Coronary artery (tissue), 2 donors: ENCODE measurements at regions not wholly inside any gene's neighbourhood (a gene's known extent, or its start where the extent isn't known, plus 50 kb on each side); places are given as distances from the start of the nearest gene placed in this dataset.

Source experiments
- DNase-seq: peaks from one replicate; pipeline ENCODE4 v3.0.0-alpha.2; 2017; ENCODE audit warnings: low spot score
- H3K27ac ChIP-seq, 2 donors: fragments of 200-600 bp; sonication (generic); one replicate each; pipeline ENCODE4 v1.5.1; 2016 to 2019
- H3K4me3 ChIP-seq: fragments of 200-600 bp; sonication (generic); 2 replicates; pipeline ENCODE4 v1.5.1; 2016; ENCODE audit warnings: mild to moderate bottlenecking, moderate library complexity
- TF ChIP-seq, protein P1 (sequence below): fragments of 200-600 bp; sonication (generic); IDR thresholded peaks from one replicate; pipeline ENCODE4 v1.5.1; 2019; ENCODE audit warnings: antibody characterized with exemption

DNA sequence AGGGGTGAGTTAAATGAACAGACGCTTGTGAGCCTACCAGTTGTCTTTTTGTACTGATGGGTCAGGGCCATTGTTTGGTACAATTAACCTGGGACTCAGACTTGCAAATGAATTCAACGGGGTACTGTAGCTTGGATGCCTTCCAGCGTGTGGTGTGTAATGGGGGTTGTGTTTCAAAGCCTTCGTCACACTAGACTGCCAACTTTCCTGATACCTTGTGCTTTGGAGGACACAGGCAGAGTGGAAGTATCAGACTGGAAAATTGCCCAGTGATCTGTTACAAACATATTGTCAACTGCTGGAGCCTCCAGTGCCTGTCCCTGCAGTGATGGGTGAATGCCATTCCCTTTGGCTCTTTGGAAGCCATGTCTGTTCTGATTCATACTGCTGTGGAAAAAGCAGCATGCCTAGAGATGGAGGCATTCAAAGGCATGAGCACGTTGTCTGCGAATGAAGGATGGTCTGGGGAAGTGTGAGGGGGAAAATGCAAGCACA lies 384.5 kb downstream of the LMX1A start:
- no peak overlapping the region for H3K27ac ChIP-seq
- no peak for DNase-seq
- TF ChIP-seq, protein P1, sequence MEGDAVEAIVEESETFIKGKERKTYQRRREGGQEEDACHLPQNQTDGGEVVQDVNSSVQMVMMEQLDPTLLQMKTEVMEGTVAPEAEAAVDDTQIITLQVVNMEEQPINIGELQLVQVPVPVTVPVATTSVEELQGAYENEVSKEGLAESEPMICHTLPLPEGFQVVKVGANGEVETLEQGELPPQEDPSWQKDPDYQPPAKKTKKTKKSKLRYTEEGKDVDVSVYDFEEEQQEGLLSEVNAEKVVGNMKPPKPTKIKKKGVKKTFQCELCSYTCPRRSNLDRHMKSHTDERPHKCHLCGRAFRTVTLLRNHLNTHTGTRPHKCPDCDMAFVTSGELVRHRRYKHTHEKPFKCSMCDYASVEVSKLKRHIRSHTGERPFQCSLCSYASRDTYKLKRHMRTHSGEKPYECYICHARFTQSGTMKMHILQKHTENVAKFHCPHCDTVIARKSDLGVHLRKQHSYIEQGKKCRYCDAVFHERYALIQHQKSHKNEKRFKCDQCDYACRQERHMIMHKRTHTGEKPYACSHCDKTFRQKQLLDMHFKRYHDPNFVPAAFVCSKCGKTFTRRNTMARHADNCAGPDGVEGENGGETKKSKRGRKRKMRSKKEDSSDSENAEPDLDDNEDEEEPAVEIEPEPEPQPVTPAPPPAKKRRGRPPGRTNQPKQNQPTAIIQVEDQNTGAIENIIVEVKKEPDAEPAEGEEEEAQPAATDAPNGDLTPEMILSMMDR = no peak
- H3K4me3 ChIP-seq = no peak overlapping the region

DNA sequence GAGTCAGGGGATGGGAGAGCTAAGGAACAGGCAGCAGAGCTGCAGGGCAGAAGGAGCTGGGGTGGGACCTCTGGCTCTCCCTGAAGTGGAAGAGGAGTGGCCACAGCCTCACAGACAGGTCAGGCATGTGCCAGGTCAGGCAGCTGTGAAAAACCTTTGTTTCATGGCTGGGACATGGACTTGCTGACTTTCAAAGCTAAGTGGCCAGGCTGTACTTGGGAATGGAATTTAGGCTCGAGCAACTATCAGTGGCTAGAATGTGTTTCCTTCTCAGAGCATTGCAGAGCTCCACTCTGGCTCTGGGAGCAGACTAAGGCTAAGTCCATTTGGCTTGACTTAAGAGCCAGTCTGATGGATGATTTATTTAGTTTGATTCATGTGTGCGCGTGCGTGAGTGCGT lies 385.1 kb downstream of the LMX1A start:
- no peak for DNase-seq
- Histone ChIP-seq H3K27ac (no peak overlapping the region), H3K4me3 (no peak overlapping the region)
- TF ChIP-seq, protein P1 = no peak

DNA sequence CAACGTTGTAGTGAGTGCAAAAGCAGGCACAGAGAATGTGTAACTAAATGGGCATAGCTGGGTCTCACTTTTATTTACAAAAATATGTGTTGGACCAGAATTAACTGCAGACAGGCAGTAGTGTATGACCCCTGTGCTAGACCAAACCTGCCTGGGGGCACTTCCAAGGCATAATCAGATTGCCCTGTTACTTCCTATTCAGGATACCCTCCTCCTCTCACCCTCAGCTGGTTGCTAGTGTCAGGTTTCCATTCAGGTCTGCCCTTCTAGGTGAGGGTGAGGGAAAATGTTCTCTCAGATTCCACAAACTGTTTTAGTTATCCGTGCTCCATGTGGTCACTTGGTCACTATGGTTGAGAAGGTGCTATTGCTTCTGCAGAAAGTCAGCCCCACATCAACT lies 387.3 kb downstream of the LMX1A start:
- Histone ChIP-seq H3K27ac (no peak overlapping the region), H3K4me3 (no peak overlapping the region)
- DNase-seq = no peak
- TF ChIP-seq, protein P1 = no peak

DNA sequence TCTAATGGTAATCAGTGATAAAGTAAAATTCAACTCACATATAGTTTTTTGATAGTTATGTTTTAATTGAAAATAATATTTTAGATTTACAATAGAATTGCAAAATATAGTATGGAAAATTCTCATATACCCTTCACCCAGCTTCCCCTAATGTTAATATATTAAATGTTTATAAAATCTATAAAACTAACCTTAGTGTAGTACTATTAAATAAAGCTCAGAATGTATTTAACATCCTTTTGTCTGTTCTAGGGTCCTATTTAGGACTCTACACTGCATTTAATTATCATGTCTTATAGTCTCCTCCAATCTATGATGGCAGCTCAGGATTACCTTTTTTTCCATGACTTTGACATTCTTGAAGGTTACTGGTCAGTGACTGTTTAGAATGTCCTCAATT lies 389.2 kb downstream of the LMX1A start:
- TF ChIP-seq, protein P1 = no peak

DNA sequence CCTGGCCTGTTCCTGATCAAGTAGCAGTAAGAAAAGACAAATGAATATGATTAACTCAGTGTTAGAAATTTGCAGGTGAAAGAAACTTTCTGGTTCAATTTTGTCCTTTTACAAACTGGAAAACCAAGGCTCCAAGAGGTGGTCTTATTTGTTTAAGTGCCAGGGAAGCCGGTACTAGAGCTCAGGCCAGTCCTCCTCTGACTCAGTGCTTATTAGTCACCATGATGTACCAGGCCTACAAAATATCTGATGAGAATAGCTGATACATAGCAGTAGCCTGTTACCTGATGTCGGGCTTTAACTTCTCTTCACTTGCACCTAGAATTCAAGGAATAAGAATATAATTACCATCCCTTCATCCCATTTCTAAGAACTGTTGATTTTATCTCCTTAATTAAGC lies 394.8 kb downstream of the LMX1A start:
- no peak for DNase-seq
- TF ChIP-seq, protein P1 = no peak
- no peak overlapping the region for H3K27ac ChIP-seq
- H3K4me3 ChIP-seq = no peak overlapping the region

More for the DNA sequence above, 389.2 kb downstream of the LMX1A start:
- no peak overlapping the region for H3K4me3 ChIP-seq
- DNase-seq = no peak
- no peak overlapping the region for H3K27ac ChIP-seq

DNA sequence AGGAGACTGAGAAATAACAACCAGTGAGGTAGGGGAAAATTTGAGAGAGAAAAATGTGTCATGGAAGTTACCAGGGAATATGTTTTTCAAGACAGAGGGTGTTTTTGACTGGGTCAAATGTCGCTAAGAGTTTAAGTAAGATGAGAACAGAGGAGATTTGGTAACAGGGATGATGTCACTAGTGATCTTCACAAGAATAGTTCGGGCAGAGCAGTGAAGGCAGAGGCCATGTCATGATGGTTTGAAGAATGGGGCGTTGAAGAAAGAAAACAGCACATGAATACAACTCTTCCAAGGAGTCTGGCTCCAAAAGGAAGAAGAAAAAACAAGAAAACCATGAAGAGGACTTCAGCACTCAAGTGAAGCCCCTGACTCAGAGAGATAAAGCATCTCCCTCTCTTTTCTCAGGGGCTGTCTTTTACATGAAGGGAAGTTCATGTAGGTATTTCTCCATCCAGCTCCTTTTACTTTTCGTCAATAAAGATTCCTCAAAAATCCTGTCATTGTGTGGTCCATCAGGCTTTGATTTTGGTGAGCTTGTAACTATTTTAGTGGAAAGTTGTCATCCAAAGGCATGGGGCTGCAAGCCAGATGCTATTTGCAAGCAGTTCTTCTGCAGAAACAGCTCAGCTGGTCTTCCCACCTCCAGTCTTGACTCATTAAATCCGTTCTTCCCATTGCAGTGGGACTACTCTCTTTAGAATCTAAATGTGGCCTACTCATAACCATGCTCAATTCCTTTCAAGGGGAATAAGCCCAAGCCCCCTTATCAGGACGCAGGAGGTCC lies 397.3 kb downstream of the LMX1A start:
- Histone ChIP-seq H3K27ac (no peak overlapping the region), H3K4me3 (no peak overlapping the region)
- DNase-seq = no peak
- TF ChIP-seq, protein P1 = no peak

DNA sequence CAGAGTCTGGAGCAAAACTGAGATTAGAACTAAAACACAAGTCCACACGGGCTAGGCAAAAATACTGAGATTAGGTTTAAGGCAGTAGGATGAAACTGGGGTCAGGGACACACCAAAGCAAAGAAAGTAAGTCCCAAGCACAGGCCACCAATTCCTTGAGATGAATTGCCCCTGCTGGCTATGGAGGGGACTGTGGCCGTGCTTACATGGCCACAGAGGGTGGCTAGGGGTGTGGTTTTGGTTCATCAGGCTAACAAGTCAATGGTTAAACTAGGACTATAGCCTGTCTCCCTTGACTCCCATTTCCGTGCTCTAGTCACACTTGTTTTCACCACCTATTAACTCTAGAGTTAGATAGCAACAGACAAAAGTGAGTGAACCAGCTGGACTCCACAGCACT lies 394.8 kb downstream of the PBX1 start:
- no peak for DNase-seq
- TF ChIP-seq, protein P1 = no peak
- H3K27ac ChIP-seq = no peak overlapping the region
- no peak overlapping the region for H3K4me3 ChIP-seq
